Islet precursor cell (in vitro differentiated cells): ENCODE measurements at regions not wholly inside any gene's neighbourhood (a gene's known extent, or its start where the extent isn't known, plus 50 kb on each side); places are given as distances from the start of the nearest gene placed in this dataset.
"Not testable (repeated sequence)": the region's sequence is repeated elsewhere in the genome, so short reads cannot be mapped to it uniquely, and the experiment has no call there.

ENCODE experiments used
- DNase-seq: peaks from one replicate; pipeline ENCODE4 v3.0.0-alpha.2; 2018

DNA sequence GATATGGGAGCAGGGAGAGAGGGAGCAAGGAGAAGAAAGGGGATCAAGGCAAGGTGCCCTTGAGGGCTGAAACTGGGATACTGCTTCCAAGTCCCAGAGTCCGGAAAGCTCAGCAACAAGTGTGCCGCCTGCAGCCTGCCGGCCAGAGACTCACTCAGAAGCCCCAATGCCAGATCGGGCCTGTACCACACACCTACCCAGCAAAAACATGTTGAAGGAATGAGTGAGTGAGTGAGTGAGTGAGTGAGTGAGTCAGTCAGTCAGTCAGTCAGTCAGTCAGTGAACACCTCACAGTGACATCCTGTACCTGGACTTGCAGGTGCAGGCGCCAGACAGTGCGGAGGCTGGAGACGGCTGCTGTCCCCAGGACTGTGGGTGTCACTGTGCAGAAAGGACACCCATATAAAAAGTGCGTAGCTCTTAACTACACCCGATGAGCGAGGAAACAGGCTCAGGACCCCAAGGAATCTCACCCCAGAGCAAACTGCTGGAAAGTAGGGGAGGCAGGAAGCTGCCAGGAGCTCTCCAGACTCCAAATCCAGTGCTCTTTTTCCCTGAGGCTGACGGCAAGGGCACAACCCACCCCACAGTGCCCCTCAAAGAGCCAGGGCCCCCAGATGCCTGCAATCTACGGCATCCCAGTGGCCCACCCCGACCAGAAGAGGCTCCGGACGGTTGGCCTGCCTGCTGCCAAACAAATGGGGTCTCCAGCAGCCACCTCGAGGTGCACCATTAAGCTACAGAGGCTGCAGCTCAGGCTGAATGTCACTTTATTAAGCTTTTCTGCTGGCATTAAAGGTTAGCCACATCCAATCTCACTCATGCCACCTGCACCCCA lies 261.7 kb downstream of the NPHP4 start:
- DNase-seq, result no peak

DNA sequence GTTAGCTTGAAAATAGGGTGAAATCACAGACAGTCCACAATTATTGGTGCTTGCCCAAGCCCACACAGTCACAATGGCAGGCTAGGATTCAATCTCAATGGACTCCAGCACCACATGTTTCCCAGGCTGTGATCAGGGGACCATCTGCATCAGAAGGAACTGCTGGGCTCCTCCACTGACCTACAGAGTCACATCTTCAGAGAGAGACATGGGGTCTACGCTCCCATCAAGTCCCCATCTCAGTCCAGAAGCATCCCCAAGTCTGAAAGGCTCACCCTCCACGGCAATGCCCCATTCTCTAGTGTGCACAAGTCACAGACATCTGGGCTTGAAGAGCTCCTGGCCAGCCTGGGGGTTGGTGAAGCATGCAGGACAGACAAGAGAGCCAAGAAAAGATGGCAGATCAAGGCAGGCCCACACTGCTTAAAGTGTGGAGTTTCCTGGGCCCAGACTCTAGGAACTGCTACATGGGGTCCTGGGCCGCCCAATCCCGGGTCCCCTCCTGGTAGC lies 262.5 kb downstream of the NPHP4 start:
- DNase-seq, result no peak

DNA sequence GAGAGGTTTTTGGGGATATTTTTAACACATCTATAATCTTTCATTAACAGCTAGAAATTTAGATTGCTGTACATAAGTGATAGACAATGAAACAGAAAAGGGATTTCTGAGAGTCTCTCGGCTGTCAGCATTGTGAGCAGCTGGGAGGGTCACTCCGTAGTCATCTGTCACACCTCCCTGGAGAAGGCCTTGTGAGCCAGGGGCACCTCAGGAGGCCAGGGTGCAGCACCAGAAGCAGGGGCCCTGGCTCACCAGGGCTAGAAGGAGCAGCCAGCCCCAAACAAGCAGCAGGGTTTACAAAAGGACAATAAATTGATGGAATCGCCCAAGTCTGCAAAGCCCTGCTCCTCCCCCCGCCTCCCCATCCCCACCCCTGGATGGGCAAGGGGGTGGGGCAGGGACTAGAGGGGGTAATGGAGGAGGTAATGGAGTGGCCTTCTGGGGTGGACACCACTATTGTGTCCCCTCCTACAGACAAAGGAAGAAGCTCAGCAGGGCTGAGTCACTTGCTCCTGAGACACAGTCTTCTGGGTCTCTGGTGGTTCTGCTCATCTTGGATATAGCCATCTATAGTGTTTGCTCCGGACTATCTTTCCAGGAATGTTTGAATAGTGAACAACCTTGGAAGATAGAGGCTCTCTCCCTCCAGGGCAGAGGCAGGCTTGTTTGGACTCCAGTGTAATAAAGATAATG lies 263.4 kb downstream of the NPHP4 start:
- no peak for DNase-seq

DNA sequence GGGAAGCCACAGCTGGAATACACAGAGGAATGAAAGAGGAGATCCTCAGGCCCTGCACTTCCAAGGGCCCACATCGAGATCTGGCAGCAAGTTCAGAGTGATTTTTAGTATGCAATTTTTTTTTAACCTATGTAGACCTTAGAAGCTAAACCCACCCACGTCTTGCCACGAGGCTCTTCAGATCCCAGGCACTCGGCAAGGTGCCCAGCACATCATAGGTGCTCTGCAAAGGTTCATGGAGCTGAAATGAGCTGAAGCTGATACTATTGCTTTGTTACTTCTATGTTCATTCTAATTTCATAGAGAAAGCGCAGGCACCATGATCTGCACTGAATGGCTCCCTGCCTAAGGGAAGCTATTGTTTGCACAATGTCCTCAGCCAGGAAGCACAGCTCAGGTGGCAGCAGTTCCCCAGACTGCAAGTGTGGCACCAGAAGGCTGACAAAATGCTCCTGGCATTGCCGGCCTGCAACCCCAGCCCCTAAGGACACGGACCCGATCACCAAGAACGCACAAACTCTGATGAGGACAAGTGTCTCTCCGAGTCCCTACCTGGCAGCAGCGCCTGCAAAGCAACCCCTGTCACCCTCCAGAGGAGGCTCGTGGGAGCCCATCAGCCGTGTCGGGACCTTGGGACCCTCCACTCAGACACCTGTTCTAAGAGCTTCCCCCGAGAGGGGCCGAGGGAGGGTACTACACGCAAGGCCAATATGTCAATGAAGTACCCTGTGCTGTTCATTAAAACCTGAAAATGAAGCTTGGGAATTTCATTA lies 264.2 kb downstream of the NPHP4 start:
- no peak for DNase-seq

DNA sequence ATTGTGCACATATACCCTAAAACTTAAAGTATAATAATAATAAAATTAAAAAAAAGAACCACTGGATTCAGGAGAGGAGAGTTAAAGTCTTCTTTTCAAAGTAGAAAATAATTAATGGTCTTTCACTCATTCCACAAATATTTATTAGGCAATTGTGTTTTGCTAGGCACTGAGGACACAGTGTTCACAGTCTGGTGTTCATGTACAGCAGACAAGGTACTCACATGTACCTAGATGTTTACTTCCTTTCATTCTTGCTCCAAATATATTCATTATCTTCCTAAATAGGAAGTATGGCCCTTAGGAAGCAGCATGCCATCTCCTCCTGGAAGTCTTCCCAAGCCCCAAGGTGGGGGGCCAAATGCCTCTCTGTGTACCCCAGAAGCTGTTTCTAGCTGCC lies 265.0 kb downstream of the NPHP4 start:
- no peak for DNase-seq

DNA sequence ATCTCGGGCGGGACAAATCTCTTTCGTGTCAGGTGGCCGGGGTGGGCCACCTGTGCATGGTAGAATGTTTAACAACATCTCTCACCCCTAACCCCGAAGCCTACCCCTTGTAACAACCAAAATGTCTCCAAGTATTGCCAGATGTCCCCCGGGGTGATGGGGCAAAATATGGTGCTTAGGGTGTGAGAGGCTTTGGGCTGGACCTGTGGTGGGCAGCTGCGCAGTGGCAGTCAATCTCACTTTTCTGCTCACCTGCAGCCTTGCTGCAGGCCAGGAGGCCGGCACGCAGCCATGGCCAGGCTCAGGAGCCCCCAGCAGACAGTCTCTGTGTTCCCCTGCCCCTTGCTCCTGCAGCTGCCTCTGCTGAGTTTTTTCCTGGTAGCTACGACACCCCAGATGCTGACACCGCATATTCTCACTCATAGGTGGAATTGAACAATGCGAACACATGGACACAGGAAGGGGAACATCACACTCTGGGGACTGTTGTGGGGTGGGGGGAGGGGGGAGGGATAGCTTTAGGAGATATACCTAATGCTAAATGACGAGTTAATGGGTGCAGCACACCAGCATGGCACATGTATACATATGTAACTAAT lies 265.5 kb downstream of the NPHP4 start:
- DNase-seq, result not testable (repeated sequence)

DNA sequence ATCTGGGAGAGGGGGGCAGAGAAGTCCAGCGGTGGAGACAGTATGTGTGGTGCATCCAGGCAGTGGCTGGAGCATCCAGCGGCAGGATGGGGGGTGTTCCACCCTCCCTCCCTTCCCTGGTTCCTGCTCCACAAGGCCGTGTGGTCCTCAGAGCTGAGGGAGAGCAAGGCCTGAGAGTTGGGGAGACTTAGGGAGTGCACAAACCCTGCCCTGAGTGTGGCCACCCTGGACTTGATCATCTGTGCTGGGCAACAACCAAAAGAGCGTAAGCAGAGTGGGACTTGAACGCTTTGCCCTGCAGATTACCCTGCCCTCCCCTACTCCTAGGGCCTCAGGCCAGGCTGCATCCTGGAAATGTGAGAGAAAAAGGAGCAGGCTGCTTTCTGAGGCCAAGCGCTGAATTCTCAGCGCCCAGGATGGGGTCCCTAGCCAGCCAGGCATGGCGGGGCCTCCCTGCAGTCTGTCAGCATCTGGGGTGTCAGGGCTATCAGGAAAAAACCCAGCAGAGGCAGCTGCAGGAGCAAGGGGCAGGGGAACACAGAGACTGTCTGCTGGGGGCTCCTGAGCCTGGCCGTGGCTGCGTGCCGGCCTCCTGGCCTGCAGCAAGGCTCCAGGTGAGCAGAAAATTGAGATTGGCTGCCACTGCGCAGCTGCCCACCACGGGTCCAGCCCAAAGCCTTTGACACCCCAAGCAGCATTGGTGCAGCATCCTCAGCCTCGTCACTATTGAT lies 266.2 kb downstream of the NPHP4 start:
- DNase-seq, result no peak

DNA sequence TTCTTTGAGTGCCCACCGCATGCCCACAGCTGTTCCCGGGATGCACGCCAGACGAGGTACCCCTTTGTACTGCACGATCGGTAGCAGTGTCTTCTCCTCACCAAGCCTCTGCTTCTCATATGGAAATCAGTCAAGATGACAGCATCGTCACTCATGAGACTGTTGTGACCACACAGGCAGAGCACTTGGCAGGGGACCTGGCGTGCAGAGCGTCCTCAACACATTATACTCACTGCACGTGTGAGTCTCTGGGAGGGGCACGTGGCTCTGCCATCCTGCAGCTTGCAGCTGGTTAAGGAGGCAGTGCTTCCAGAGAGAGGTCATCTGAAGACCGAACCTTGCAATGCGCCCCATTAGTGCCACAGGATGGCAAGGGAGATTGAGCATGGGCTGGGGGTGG lies 266.8 kb downstream of the NPHP4 start:
- DNase-seq, result no peak

DNA sequence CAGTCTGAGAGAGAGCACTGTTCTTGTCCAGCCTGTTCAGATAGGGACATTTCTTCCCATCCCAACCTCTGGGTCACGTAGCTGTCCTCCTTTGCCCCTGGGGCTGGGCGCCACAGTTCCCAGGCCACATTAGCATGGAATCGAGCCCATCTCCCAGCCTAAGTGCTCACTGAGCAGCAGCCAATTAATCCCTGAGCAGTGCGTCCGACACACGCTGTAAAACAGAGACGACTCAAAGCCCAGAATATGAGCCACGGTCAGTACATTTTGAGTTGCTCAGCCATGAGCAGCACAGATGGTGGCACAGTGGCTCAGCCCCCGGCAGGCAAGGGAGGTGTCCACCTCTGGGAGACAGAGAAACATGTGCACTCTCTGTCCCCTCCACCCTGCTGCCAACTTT lies 267.4 kb downstream of the NPHP4 start:
- no peak for DNase-seq

DNA sequence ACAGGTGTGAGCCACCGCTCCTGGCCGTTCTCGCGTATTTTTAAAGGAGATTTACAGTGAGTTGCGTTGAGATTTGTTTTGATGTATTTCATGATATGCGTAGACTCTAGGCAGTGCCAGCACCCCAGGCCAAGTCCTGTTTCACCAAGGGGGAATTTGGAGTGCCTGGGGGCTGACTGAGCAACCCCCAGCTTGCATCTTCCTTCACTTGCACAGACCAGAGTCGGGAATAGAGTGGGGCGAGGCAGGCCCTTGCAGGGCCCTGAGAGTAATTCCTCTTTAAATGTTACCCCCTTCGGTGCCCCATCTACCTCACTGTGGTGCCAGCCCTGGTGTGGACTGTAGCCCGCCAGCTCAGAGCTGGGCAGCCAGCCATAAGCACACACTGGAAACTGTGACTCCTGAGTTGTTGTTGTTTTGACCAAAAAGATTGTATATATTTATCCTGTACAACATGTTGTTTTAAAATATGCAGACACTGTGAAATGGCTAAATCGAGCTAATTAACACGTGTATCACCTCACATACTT lies 269.5 kb downstream of the NPHP4 start:
- DNase-seq, result no peak

DNA sequence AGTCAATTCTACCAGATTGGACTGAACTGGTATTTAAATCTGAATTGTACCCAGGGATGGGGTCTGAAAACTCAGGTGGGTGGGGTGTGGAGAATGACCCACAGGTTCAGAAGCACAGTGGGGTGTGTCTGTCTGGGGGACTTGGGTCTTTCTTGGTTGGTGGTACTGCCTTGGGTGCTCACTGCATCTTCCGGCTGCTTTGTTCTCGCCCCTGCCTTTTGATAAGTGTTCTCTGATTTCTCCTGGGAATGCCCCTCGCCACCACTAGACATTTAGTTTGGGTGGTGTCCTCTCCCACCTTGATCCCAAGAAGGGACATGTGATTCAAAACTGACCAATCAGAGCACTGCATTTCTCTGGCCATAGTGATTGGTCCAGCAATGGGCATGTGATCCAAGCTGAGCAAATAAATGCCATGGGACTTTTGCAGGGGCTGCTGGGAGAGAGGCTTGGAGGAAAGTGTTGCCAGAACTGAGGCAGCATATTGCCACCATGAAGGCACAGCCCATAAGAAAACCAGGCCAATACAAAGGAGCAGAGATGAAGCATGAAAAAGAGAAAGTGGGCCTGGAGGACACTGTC lies 270.5 kb downstream of the NPHP4 start:
- DNase-seq, result no peak

DNA sequence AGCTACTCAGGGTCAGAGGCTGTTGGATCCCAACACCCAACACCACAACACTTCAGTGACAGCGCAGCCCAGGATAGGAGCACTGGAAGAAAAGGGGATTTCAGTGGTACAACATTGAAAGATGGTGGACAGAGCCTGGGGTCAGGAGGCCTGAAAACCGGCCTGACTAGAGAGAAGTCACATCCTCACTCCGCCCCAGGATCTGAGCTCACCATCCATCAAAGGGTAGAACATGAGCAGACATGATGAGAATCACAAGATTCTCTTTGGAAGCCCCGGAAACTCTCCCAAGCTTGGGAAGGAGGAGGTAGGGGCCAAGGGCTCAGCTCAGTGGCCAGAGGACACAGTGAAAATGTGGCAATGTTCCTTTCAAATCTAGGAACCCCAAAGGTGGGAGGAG lies 271.3 kb downstream of the NPHP4 start:
- no peak for DNase-seq

DNA sequence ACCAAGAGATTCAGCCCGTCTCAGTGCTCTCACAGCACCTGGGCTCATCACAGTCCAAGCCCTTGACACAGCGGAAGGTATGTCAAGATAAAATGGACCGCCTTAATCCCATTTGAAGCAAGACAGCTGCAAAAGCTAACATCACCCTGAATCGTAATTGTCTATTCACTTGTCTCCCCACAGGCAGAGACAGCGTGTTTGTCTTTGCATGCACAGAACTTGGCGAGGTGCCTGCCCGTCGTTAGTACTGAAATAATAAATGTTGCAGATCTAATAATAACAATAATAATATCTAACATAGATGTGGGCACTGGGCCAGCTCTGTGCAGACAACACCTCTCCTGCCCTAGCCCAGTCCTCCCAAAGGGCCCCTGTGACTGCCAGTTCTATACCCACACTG lies 271.7 kb downstream of the NPHP4 start:
- DNase-seq, result no peak

DNA sequence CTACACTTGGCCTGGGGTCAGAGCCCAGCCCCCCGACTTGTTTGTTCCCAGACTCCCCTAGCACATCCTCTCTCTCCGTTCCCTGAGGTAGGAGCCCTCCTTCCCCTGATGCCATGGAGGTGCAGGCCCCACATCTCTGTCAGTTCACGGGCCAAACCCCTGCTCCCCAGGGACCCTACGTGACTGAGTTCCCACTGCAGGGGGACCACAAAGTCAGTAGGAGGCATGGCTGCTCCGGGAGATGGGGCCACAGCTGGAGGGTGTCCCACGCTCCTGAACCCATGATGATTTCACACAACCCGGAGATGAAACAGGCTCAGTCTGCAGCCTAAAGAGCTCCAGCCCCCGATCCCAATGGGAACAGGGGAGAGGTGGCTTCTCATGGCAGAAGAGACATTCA lies 272.2 kb downstream of the NPHP4 start:
- DNase-seq, result no peak

DNA sequence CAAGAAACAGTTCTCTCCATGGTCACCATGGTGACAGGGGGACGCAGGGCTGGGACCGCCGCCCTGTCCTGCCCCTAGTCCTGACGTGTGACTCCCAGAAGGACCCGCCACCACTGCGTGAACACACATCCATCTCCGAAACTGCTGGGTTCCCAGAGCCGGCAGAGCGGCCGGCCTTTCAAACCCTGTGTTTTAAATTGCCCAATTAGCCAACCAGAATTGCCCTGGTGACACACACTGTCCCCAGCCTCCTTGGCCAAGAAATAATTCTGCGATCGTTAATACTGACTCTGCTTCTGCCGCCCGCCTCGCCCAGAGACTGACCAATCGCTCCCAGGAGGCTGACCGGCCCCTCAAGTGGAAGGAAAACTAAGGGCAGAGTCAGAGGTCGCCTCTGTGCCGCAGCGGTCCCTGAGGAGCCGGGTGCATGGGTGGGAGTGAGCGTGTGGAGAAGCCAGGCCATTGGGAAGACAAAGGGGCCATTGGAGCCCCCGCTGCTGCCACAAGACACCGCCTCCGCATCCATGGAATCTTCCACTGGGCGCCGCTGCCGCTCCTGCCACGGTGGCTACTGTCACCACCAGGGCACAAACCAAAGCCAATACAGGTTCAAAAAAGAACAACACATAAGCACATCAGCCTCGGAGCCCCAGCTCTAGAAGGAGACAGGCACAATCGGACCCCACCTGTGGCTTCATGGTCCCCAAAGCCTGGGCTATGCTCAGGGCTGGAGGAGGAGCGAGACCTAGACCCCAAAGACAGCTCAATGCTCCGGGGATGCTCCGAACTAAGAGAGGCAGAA lies 273.2 kb downstream of the NPHP4 start:
- peak; percentile 71 for DNase-seq

DNA sequence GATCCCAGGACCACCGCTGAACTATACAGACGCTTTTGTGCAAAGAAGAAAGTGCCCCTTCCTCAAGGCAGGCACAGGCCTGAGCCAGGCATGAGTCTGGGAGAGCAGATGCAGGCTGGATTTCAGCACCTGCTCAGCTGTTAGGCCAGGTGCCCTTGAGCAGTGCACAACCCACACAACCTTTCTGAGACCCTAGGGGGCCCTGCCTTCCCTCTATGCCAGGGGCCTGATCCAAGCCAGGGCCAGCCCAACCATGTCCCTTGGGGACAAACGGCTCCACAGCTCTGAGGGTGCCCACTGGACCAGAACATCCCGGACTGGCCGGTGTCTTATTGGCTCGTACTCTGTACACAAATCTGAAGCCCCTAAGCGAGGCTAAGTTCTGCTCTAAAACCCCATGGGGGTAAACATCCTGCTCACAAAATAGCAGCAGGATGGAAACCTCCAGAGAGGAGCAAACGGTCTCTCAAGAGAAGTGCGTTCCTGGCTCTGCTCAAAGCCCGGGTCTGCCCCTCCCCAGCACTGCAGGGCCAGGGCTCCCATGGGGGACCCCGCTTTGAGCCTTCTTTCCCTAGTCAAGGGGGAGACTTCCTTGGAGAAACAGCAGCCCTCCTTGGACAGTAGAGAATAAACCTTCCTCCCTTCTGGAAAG lies 275.1 kb downstream of the NPHP4 start:
- peak; percentile 66 for DNase-seq

DNA sequence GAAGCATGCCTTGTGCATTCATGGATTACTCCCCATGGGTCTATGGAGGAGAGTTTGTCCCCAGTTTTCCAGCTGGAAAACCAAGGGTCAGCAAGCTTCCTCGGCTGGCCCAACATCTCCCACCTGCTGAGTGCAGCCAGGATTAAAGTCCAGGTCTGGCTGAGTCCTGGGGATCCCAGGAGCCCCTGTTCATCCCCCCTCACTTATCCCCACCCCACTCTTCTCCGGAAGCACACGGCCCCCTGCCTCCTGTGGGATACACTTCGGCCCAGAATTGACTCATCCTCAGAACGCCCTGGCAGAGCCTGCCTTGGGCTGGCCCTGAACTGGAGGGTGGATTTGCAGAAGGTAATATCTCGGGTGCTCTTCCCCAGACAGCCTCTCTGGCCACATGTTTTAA lies 276.1 kb downstream of the NPHP4 start:
- DNase-seq, result no peak

DNA sequence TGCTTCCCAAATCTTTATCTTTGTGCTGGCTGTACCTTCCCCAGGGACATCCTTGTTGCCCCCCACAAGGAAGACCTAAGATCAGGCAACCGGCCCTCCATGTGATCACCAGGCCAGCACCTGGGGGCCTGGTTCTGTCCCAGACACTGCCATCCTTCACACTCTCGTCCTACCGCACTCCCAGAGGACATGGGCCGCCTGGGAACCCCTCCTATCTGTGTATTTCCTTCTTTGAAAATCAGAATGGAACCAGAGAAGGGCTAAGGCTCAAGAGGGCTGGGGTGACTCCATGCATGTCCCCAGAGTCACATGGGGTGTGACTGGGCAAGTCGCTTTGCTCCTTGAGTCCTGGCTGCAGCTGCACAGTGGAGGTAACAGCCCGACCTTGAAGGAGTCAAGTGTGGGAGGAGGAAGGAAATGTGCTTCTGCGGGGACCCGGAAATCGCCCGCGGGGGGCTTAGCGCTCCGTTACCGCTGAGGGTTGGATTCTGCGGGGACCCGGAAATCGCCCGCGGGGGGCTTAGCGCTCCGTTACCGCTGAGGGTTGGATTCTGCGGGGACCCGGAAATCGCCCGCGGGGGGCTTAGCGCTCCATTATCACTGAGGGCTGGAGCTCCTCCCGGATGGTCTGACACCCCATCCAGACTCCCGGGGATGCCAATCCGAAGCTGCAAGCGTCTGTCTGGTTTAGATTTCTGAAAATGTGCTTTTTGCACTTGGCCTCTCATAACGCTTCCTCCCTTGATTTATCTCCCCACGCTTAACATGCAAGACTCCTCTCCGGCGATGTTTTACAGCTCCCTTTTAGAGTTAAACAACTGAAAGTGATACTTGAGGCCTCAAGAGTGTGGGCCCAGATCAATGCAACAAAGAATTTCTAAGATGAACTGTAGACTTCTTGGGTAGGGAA lies 278.9 kb downstream of the NPHP4 start:
- DNase-seq, result no peak

DNA sequence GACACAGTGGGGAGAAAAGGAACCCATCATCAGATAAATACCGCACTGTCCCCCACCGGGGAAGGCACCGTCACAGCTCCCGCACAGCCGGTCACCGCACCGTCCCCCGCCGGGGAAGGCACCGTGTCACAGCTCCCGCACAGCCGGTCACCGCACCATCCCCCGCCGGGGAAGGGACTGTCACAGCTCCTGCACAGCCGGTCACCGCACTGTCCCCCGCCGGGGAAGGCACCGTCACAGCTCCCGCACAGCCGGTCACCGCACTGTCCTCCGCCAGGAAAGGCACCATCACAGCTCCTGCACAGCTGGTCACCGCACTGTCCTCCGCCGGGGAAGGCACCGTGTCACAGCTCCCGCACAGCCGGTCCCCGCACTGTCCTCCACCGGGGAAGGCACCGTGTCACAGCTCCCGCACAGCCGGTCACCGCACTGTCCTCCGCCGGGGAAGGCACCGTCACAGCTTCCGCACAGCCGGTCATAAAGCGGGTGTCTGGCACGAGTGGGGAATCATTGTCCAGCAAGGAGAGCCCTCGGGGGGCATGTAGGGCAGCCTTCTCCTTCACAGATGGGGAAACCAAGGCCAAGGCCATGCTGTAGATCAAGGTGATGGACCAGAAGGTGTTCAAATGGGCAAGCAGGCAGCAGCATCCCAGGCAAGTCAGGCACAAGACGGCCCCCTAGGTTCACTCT lies 280.1 kb downstream of the NPHP4 start:
- no peak for DNase-seq
